Thyroid gland (tissue), 4 donors: ENCODE measurements at regions not wholly inside any gene's neighbourhood (a gene's known extent, or its start where the extent isn't known, plus 50 kb on each side); places are given as distances from the start of the nearest gene placed in this dataset.
"Not testable (repeated sequence)": the region's sequence is repeated elsewhere in the genome, so short reads cannot be mapped to it uniquely, and the experiment has no call there.

Experiments
- DNase-seq, 2 donors: peaks; one replicate each; pipeline ENCODE4 v3.0.0-alpha.2; 2019
- H3K27ac ChIP-seq, 3 donors: fragments of 200-600 bp; sonication (generic); 1 replicate in 2 of 3; 2 replicates in 1 of 3; pipeline ENCODE4 v1.5.1; 2016 to 2019; ENCODE audit warnings: mild to moderate bottlenecking in 1 of 3, moderate library complexity in 1 of 3
- H3K27me3 ChIP-seq: fragments of 200-600 bp; sonication (generic); one replicate; pipeline ENCODE4 v1.5.1; 2019
- H3K36me3 ChIP-seq, 2 donors: fragments of 200-600 bp; sonication (generic); one replicate each; pipeline ENCODE4 v1.5.1; 2016 to 2019
- H3K4me1 ChIP-seq, 2 donors: fragments of 200-600 bp; sonication (generic); one replicate each; pipeline ENCODE4 v1.5.1; 2017 to 2019
- H3K4me3 ChIP-seq, 3 donors: fragments of 200-600 bp; sonication (generic); replicated peaks in 1 of 3; 1 replicate in 2 of 3; 2 replicates in 1 of 3; pipeline ENCODE4 v1.5.1; 2016; ENCODE audit warnings: mild to moderate bottlenecking in 1 of 3
- H3K9me3 ChIP-seq: fragments of 200-600 bp; sonication (generic); one replicate; pipeline ENCODE4 v1.5.1; 2017
- POLR2A ChIP-seq, 2 donors: fragments of 450-650 bp; IDR thresholded peaks; one replicate each; pipeline ENCODE4 v1.6.1; 2017; ENCODE audit warnings: antibody characterized with exemption in 2 of 2, mild to moderate bottlenecking in 2 of 2, moderate library complexity in 1 of 2
- WGBS, 2 donors: methylation state at CpG; one replicate each; pipeline ENCODE4 v1.1.5; 2017; 5-methylcytosine and 5-hydroxymethylcytosine counted together
- intact Hi-C: fragments of 100-400 bp; cut with DNase I; formaldehyde crosslinking; loops from one replicate; pipeline ENCODE4 v1.15.1; 2023
- TF ChIP-seq, protein P1 (sequence below), 6 experiments: fragments of 200-600 bp in 3 of 6; fragments of 450-650 bp in 3 of 6; sonication (generic) in 3 of 6; IDR thresholded peaks; one replicate each; pipeline ENCODE4 v1.5.1; 2016 to 2019; ENCODE audit warnings: antibody characterized with exemption in 6 of 6, mild to moderate bottlenecking in 2 of 6, inconsistent platforms in 1 of 6, moderate library complexity in 1 of 6

DNA sequence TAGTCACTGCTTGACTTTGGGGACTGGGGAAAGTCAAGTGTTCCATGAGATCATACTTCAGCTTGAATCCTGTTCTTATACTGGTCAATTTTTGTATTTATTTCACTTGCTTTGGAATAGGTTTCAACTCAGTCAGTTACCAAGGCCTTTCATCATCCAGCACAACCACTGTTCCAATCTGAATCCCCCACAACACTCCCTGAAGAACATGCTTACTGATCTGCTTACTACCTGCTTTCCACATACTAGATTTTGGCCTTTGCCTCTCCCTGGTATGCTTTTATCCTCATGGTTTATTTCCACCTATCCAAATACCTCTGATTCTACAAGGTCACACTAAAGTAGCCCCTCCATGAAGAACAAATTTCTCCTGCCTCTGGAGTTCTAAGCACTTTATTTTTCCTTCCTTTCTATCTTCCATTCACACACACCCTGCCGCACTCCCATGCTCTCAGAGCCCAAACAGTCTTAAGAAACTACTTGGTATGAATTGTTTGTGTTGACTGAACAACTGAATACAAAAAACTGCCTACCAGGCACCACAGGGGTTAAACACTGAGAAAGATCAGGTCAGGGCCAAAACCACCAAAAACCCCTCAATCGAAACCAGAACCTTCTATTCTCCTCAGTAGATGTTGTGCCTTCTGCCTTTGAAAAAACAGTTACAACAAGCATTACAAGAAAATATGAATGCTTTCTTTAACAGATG, 178.1 kb downstream of the AVL9 start:
- intact Hi-C loops: no loop called here
- no peak for DNase-seq
- Histone ChIP-seq H3K27ac (no peak overlapping the region), H3K4me1 (peaks cover 9 to 11% of the 10 kb centered on the region in 2 donors), H3K27me3 (no peaks in the 10 kb centered on the region), H3K4me3 (no peak overlapping the region), H3K9me3 (no peaks in the 10 kb centered on the region), H3K36me3 (no peaks in the 10 kb centered on the region)
- 92 to 94% methylated on average over 2 of the region's 2 CpGs for WGBS, 2 donors
- TF ChIP-seq, protein P1, sequence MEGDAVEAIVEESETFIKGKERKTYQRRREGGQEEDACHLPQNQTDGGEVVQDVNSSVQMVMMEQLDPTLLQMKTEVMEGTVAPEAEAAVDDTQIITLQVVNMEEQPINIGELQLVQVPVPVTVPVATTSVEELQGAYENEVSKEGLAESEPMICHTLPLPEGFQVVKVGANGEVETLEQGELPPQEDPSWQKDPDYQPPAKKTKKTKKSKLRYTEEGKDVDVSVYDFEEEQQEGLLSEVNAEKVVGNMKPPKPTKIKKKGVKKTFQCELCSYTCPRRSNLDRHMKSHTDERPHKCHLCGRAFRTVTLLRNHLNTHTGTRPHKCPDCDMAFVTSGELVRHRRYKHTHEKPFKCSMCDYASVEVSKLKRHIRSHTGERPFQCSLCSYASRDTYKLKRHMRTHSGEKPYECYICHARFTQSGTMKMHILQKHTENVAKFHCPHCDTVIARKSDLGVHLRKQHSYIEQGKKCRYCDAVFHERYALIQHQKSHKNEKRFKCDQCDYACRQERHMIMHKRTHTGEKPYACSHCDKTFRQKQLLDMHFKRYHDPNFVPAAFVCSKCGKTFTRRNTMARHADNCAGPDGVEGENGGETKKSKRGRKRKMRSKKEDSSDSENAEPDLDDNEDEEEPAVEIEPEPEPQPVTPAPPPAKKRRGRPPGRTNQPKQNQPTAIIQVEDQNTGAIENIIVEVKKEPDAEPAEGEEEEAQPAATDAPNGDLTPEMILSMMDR (IDR thresholded peaks at IDR 0.05): no peak
- no peak for TF ChIP-seq POLR2A (IDR thresholded peaks at IDR 0.05)

DNA sequence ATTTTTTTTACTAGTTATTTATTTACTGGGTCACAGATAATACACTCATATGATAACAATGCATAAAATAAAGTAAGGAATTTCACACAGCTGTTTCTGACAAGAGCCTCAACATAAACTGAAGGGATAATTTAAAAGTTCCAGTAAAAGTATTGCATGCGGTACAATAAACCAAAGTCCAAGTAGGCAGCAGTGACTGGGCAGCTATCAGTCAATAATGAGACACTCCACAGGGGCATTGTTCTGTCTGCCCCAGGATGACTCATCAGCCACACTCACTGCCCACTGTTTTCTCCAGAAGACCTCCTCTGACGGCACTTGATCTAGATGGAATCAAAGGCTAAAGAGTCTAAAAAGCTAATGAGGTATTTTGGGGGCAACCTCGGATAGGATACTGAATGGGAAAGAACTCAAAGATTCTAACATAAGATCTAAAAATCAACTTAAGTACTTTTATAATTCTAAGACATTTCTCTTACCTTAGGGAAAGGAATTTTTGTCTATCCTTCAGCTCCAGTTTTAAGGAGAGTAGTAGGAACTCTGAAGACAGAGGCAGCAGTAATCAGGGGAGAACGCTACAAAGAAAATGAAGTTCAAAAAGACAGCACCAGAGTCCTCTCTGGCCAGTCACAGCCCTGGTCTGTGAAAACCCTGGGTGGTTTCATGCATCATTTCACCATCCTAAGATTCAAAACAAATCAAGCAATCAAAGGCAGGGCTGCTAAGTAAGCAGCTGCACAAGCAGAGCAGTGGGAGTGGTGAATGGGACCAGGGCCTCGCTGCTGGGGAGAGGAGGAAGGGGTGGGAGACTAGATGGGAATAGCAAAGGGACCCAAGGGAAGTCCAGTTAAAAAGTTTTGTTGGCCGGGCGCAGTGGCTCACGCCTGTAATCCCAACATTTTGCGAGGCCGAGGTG, 175.1 kb downstream of the AVL9 start:
- H3K4me1 ChIP-seq: peaks cover 9 to 11% of the 10 kb centered on the region in 2 donors
- TF ChIP-seq, protein P1 (IDR thresholded peaks at IDR 0.05): no peak
- no peak for TF ChIP-seq POLR2A (IDR thresholded peaks at IDR 0.05)
- no peaks in the 10 kb centered on the region for H3K9me3 ChIP-seq
- peak overlapping the region; percentile 30 to 87 (median 65) for H3K27ac ChIP-seq
- H3K4me3 ChIP-seq: no peak overlapping the region
- no peaks in the 10 kb centered on the region for H3K36me3 ChIP-seq
- H3K27me3 ChIP-seq: no peaks in the 10 kb centered on the region
- intact Hi-C loops: no loop called here
- DNase-seq: peak; percentile 29 to 58
- WGBS, 2 donors: 74 to 77% methylated on average over 10 of the region's 10 CpGs

DNA sequence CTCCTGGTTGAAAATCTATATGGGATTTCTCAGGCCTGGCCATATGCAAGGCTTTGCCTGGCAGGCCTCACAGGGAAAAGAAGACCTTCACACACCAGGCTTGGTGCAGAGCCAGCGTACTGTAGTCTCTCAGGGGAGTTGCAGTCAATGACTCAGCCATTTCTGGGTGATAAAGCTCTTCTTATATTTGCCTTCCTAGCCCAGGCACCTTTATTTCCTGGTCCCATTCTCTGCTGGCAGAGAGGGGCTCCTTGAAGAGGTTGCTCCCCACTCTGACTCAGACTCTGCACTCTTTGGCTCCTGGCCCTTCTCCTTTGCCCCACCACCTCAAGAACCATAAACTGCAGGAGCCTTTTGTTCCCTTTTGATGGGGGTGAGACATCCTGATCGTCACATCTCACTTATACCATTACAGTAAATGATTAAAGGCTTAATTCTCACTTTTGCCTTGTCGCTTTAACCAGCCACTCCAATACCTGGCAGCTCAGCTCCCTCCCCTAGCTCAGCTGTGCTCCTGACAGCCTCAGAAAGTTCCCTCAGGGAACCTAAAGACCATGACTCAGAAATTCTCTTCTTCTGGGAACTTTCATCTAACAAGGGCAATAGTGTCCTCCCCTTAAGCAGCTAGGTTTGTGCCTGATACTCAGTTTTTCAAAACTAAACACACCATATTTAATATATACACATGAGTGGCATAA, 174.0 kb downstream of the AVL9 start:
- H3K27me3 ChIP-seq, H3K36me3 ChIP-seq, H3K9me3 ChIP-seq, intact Hi-C loops, H3K4me3 ChIP-seq: not testable (repeated sequence)
- DNase-seq: peak; percentile 48 to 74
- WGBS, 2 donors: 71 to 80% methylated on average over 2 to 3 of the region's 3 CpGs
- peaks cover 9 to 11% of the 10 kb centered on the region in 2 donors for H3K4me1 ChIP-seq
- peak overlapping the region; percentile 65 to 87 (median 66) for H3K27ac ChIP-seq

DNA sequence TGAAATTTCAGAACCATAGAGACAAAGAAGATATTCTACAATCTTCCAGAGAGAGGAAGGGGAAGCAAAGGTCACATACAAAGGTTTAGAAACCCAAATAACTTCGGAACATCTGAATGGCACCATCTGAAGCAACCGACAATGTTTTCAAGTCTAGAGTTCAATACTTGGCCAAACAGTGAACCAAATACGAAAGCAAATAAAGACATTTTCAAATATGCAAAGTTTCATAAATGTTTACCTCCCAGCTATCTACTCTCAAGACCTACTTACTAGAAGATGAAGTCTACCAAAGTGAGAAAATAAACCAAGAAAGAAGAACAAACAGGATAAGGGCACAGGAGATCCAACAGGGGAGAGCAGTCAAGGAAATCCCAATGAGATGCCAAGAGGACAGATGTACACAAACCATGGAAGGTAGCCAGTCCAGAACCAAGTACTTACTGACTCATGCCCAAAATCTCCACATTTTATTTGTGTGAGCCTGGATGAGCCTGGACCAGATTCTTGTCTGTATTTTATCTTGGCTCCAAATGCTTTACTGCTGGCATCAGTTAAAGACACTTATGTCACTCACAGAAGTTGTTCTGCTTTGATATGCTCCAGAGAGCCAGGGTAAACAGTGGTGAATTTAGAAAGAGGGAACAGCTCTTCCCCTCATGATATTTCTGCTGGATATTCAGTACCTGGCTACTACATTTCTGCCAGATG, 173.3 kb downstream of the AVL9 start:
- peak overlapping the region in 2 of 3 donors; percentile 65 to 87 for H3K27ac ChIP-seq
- H3K4me3 ChIP-seq, intact Hi-C loops, H3K36me3 ChIP-seq, H3K27me3 ChIP-seq, H3K9me3 ChIP-seq: not testable (repeated sequence)
- whole genome bisulfite sequencing, 2 donors: 92% methylated on average over 3 of the region's 3 CpGs
- H3K4me1 ChIP-seq: peaks cover 9 to 11% of the 10 kb centered on the region in 2 donors
- DNase-seq: peak in 1 of 2 donors; percentile 32

DNA sequence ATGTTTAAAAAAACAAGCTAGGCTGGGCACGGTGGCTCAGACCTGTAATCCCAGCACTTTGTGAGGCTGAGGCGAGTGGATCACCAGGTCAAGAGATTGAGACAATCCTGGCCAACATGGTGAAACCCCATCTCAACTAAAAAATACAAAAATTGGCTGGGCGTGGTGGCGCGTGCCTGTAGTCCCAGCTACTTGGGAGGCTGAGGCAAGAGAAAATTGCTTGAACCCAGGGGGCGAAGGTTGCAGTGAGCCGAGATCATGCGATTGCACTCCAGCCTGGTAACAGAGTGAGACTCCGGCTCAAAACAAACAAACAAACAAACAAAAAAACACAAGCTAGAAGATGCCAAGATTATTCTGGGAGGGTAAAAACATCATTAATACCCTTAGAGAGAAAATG, 172.3 kb downstream of the AVL9 start:
- intact Hi-C loops, DNase-seq: not testable (repeated sequence)
- WGBS, 2 donors: 97 to 98% methylated on average over 9 of the region's 9 CpGs

DNA sequence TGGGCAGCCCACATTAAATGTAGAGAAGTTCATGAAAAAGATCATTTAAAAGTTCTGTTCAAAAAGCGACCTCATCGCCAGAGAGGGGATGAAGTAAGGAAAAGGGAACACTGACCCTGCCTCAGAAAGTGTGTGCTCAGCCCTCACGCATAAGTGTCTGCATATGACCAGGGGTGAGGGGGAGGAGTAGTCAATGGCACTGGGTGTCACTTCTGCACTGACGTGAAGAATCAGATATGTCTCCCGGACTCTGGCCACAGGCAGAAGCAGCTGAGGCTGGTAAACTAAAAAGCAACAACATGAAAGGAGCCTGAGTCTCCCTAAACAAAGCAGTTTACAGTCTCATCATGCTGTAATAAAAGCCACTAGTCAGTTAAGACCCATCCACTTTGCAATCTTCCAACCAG, 168.5 kb downstream of the AVL9 start:
- WGBS, 2 donors: 88 to 91% methylated on average over 5 of the region's 5 CpGs
- intact Hi-C loops, H3K4me1 ChIP-seq, DNase-seq, H3K4me3 ChIP-seq, H3K27ac ChIP-seq, H3K36me3 ChIP-seq, H3K9me3 ChIP-seq, H3K27me3 ChIP-seq: not testable (repeated sequence)

More for the DNA sequence above, 172.3 kb downstream of the AVL9 start:
- not testable (repeated sequence) for H3K4me3 ChIP-seq, H3K36me3 ChIP-seq, H3K9me3 ChIP-seq, H3K27ac ChIP-seq, H3K27me3 ChIP-seq
- H3K4me1 ChIP-seq: peaks cover 9 to 11% of the 10 kb centered on the region in 2 donors

DNA sequence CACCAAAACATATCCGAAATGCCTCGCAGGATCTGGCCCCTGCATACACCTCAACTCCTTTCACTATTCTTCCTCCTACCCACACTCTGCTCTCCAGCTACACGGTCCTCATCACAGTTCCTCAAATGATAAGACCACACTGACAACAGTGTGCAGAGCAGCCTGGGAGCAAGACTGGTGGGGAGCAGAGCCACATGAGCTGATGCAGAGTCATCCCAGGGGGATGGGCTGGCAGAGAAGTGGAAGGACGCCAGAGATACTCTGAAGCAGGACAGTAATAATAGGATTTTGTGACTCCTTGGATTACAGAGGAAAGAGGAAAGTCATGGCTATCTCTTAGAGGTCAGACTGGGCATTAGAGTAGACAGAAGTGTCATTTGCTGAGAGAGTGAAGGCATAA, 167.2 kb downstream of the AVL9 start:
- intact Hi-C loops, H3K4me1 ChIP-seq: not testable (repeated sequence)
- WGBS, 2 donors: 75 to 89% methylated on average over 4 of the region's 4 CpGs

More for the DNA sequence above, 167.2 kb downstream of the AVL9 start:
- H3K27me3 ChIP-seq, H3K27ac ChIP-seq, DNase-seq, H3K36me3 ChIP-seq, H3K9me3 ChIP-seq, H3K4me3 ChIP-seq: not testable (repeated sequence)
